Fibroblast of lung (primary cell): ENCODE measurements at regions not wholly inside any gene's neighbourhood (a gene's known extent, or its start where the extent isn't known, plus 50 kb on each side); places are given as distances from the start of the nearest gene placed in this dataset.

Experiments used
- DNase-seq, 2 donors: peaks; one replicate each; pipeline versions ENCODE4 v3.0.0 to v3.0.0-alpha.2; 2010; ENCODE audit warnings: low read depth in 2 of 2
- H2AFZ ChIP-seq: 2 replicates; pipeline ENCODE4 v1.5.1; 2012; ENCODE audit warnings: low read length, control low read depth, inconsistent platforms
- H3K27ac ChIP-seq: 2 replicates; pipeline ENCODE4 v1.5.1; 2011; ENCODE audit warnings: low read length, control low read depth; ENCODE audit not compliant: insufficient read depth
- H3K27me3 ChIP-seq: 2 replicates; pipeline ENCODE4 v1.5.1; 2011; ENCODE audit warnings: mild to moderate bottlenecking, low read length; ENCODE audit not compliant: control insufficient read depth, insufficient read depth
- H3K36me3 ChIP-seq: 2 replicates; pipeline ENCODE4 v1.5.1; 2011; ENCODE audit warnings: low read length; ENCODE audit not compliant: control insufficient read depth, insufficient read depth
- H3K4me1 ChIP-seq: 2 replicates; pipeline ENCODE4 v1.5.1; 2011; ENCODE audit warnings: low read length; ENCODE audit not compliant: control insufficient read depth, insufficient read depth; ENCODE audit errors: extremely low read depth
- H3K4me2 ChIP-seq: 2 replicates; pipeline ENCODE4 v1.5.1; 2011; ENCODE audit warnings: low read length, control low read depth; ENCODE audit not compliant: insufficient read depth; ENCODE audit errors: extremely low read depth
- H3K4me3 ChIP-seq, 4 experiments: fragments of 200-600 bp in 1 of 4; sonication (generic) in 1 of 4; replicated peaks in 1 of 4; 2 replicates each; pipeline ENCODE4 v1.5.1; 2011 to 2016; ENCODE audit warnings: low read length in 4 of 4, low read depth in 3 of 4, mild to moderate bottlenecking in 3 of 4, control low read depth in 2 of 4, inconsistent platforms in 1 of 4, mixed read lengths in 1 of 4; ENCODE audit not compliant: insufficient read depth in 1 of 4; ENCODE audit errors: control extremely low read depth in 1 of 4
- H3K79me2 ChIP-seq: 2 replicates; pipeline ENCODE4 v1.5.1; 2012; ENCODE audit warnings: mild to moderate bottlenecking, low read length, inconsistent platforms; ENCODE audit not compliant: control insufficient read depth, insufficient read depth
- H3K9ac ChIP-seq: 2 replicates; pipeline ENCODE4 v1.5.1; 2011; ENCODE audit warnings: mild to moderate bottlenecking, low read length, control low read depth; ENCODE audit not compliant: insufficient read depth
- H3K9me3 ChIP-seq: 2 replicates; pipeline ENCODE4 v1.5.1; 2012; ENCODE audit warnings: low read depth, low read length; ENCODE audit not compliant: control insufficient read depth, insufficient read depth
- H4K20me1 ChIP-seq: 2 replicates; pipeline ENCODE4 v1.5.1; 2011; ENCODE audit warnings: low read length; ENCODE audit not compliant: control insufficient read depth, insufficient read depth; ENCODE audit errors: extremely low read depth
- CTCF ChIP-seq, 2 donors: IDR thresholded peaks in 1 of 2; conservative IDR thresholded peaks in 1 of 2; 1 replicate in 1 of 2; 2 replicates in 1 of 2; pipeline ENCODE4 v1.5.1; 2011 to 2012; ENCODE audit warnings: low read length in 2 of 2, control low read depth in 1 of 2, inconsistent platforms in 1 of 2, low read depth in 1 of 2, mild to moderate bottlenecking in 1 of 2
- EZH2 ChIP-seq: IDR thresholded peaks from 2 replicates; pipeline ENCODE4 v1.5.1; 2012; ENCODE audit warnings: low read length, control low read depth, mild to moderate bottlenecking; ENCODE audit errors: missing control alignments

GRCh38 chr2:72033636-72034035 lies 114.0 kb downstream of the CYP26B1 start:
- TF ChIP-seq EZH2 (no peak), CTCF (conservative IDR thresholded peaks at IDR 0.05 in 1 of 2, IDR thresholded peaks at IDR 0.05 in 1 of 2; ENCODE audit: low read depth in 1 of 2, low read length in 2 of 2) (no peak)
- no peak for DNase-seq

GRCh38 chr2:72032481-72033041 lies 115.1 kb downstream of the CYP26B1 start:
- H3K27me3 ChIP-seq, result no peaks in the 10 kb centered on the region
- DNase-seq, result no peak
- no peak for TF ChIP-seq EZH2
- TF ChIP-seq CTCF (conservative IDR thresholded peaks at IDR 0.05 in 1 of 2, IDR thresholded peaks at IDR 0.05 in 1 of 2; ENCODE audit: low read depth in 1 of 2, low read length in 2 of 2), result no peak
- no peak overlapping the region for H3K9ac ChIP-seq
- no peak overlapping the region for H2AFZ ChIP-seq
- H3K4me3 ChIP-seq, result no peak overlapping the region
- H3K79me2 ChIP-seq, result no peaks in the 10 kb centered on the region
- H3K4me1 ChIP-seq, result no peaks in the 10 kb centered on the region
- no peaks in the 10 kb centered on the region for H3K9me3 ChIP-seq
- no peaks in the 10 kb centered on the region for H4K20me1 ChIP-seq
- no peaks in the 10 kb centered on the region for H3K36me3 ChIP-seq
- H3K27ac ChIP-seq, result no peak overlapping the region
- H3K4me2 ChIP-seq, result no peak overlapping the region

More at GRCh38 chr2:72033636-72034035, 114.0 kb downstream of the CYP26B1 start:
- Histone ChIP-seq H3K27ac (no peak overlapping the region), H3K9me3 (no peaks in the 10 kb centered on the region), H3K4me1 (no peaks in the 10 kb centered on the region), H2AFZ (no peak overlapping the region), H3K4me2 (no peak overlapping the region), H4K20me1 (no peaks in the 10 kb centered on the region), H3K4me3 (no peak overlapping the region), H3K9ac (no peak overlapping the region), H3K79me2 (no peaks in the 10 kb centered on the region), H3K27me3 (no peaks in the 10 kb centered on the region), H3K36me3 (no peaks in the 10 kb centered on the region)

- Histone ChIP-seq H3K4me2 (no peak overlapping the region), H4K20me1 (no peaks in the 10 kb centered on the region), H3K27ac (no peak overlapping the region), H3K27me3 (no peaks in the 10 kb centered on the region), H3K9ac (no peak overlapping the region), H3K36me3 (no peaks in the 10 kb centered on the region), H3K4me3 (no peak overlapping the region), H3K4me1 (no peaks in the 10 kb centered on the region), H3K79me2 (no peaks in the 10 kb centered on the region), H3K9me3 (no peaks in the 10 kb centered on the region), H2AFZ (no peak overlapping the region)
- TF ChIP-seq CTCF (conservative IDR thresholded peaks at IDR 0.05 in 1 of 2, IDR thresholded peaks at IDR 0.05 in 1 of 2; ENCODE audit: low read depth in 1 of 2, low read length in 2 of 2) (no peak), EZH2 (no peak)
- DNase-seq, result peak in 1 of 2 donors; percentile 27
Observed at GRCh38 chr2:72031346-72032110, 116.1 kb downstream of the CYP26B1 start.
